Esophagus squamous epithelium (tissue), 5 donors: ENCODE measurements at regions not wholly inside any gene's neighbourhood (a gene's known extent, or its start where the extent isn't known, plus 50 kb on each side); places are given as distances from the start of the nearest gene placed in this dataset.
"Not testable (repeated sequence)": the region's sequence is repeated elsewhere in the genome, so short reads cannot be mapped to it uniquely, and the experiment has no call there.

Experiments
- DNase-seq: peaks from one replicate; lab custom pipeline; 2025; lab: John Stamatoyannopoulos, UW
- H3K27ac ChIP-seq, 4 donors: fragments of 200-600 bp; sonication (generic); one replicate each; pipeline ENCODE4 v1.5.1; 2016 to 2019; ENCODE audit warnings: mild to moderate bottlenecking in 1 of 4
- H3K27me3 ChIP-seq, 4 donors: fragments of 200-600 bp; sonication (generic); 1 replicate in 3 of 4; 2 replicates in 1 of 4; pipeline versions ENCODE4 v1.5.1 to v1.6.0; 2017 to 2021; ENCODE audit warnings: antibody characterized with exemption in 1 of 4
- H3K36me3 ChIP-seq, 3 donors: fragments of 200-600 bp; sonication (generic); one replicate each; pipeline ENCODE4 v1.5.1; 2016 to 2019
- H3K4me1 ChIP-seq, 3 donors: fragments of 200-600 bp; sonication (generic); one replicate each; pipeline ENCODE4 v1.5.1; 2017 to 2019
- H3K4me3 ChIP-seq, 4 donors: fragments of 200-600 bp; sonication (generic); 1 replicate in 3 of 4; 2 replicates in 1 of 4; pipeline ENCODE4 v1.5.1; 2016 to 2019; ENCODE audit warnings: mild to moderate bottlenecking in 2 of 4, moderate library complexity in 1 of 4
- H3K9me3 ChIP-seq, 3 donors: fragments of 200-600 bp; sonication (generic); one replicate each; pipeline ENCODE4 v1.5.1; 2016 to 2019
- POLR2A ChIP-seq, 4 donors: fragments of 450-650 bp; IDR thresholded peaks; one replicate each; pipeline ENCODE4 v1.6.1; 2017; ENCODE audit warnings: antibody characterized with exemption in 4 of 4, mild to moderate bottlenecking in 4 of 4, moderate library complexity in 3 of 4
- WGBS, 2 donors: methylation state at CpG; one replicate each; pipeline ENCODE4 v1.1.5; 2018; 5-methylcytosine and 5-hydroxymethylcytosine counted together
- intact Hi-C: fragments of 100-400 bp; cut with DNase I; formaldehyde crosslinking; loops from one replicate; pipeline ENCODE4 v1.15.0; 2022
- TF ChIP-seq, protein P1 (sequence below), 6 experiments: fragments of 450-650 bp in 4 of 6; fragments of 200-600 bp in 2 of 6; sonication (generic) in 2 of 6; IDR thresholded peaks; one replicate each; pipeline ENCODE4 v1.5.1; 2016 to 2019; ENCODE audit warnings: antibody characterized with exemption in 6 of 6, mild to moderate bottlenecking in 4 of 6, moderate library complexity in 4 of 6
- donor health status: DM: yes; HTN: yes; CAD: no.

- DNase-seq = no peak
- WGBS, 2 donors = 31 to 41% methylated on average over 1 of the region's 1 CpG
Measured at GRCh38 chr3:6671363-6671762, 189.6 kb upstream of the GRM7 start.

GRCh38 chr3:6679510-6679909, 181.4 kb upstream of the GRM7 start:
- 75% methylated on average over 4 of the region's 4 CpGs for WGBS, 2 donors
- intact Hi-C loops = no loop called here

More at GRCh38 chr3:6671363-6671762, 189.6 kb upstream of the GRM7 start:
- Histone ChIP-seq H3K4me3 (no peak overlapping the region), H3K36me3 (no peaks in the 10 kb centered on the region), H3K27ac (no peak overlapping the region), H3K9me3 (peaks cover 0 to 14% (median 0%) of the 10 kb centered on the region in 3 donors), H3K4me1 (no peaks in the 10 kb centered on the region), H3K27me3 (no peaks in the 10 kb centered on the region)
- TF ChIP-seq POLR2A (IDR thresholded peaks at IDR 0.05) = no peak
- TF ChIP-seq, protein P1, sequence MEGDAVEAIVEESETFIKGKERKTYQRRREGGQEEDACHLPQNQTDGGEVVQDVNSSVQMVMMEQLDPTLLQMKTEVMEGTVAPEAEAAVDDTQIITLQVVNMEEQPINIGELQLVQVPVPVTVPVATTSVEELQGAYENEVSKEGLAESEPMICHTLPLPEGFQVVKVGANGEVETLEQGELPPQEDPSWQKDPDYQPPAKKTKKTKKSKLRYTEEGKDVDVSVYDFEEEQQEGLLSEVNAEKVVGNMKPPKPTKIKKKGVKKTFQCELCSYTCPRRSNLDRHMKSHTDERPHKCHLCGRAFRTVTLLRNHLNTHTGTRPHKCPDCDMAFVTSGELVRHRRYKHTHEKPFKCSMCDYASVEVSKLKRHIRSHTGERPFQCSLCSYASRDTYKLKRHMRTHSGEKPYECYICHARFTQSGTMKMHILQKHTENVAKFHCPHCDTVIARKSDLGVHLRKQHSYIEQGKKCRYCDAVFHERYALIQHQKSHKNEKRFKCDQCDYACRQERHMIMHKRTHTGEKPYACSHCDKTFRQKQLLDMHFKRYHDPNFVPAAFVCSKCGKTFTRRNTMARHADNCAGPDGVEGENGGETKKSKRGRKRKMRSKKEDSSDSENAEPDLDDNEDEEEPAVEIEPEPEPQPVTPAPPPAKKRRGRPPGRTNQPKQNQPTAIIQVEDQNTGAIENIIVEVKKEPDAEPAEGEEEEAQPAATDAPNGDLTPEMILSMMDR (IDR thresholded peaks at IDR 0.05) = no peak
- intact Hi-C loops = no loop called here

DNA sequence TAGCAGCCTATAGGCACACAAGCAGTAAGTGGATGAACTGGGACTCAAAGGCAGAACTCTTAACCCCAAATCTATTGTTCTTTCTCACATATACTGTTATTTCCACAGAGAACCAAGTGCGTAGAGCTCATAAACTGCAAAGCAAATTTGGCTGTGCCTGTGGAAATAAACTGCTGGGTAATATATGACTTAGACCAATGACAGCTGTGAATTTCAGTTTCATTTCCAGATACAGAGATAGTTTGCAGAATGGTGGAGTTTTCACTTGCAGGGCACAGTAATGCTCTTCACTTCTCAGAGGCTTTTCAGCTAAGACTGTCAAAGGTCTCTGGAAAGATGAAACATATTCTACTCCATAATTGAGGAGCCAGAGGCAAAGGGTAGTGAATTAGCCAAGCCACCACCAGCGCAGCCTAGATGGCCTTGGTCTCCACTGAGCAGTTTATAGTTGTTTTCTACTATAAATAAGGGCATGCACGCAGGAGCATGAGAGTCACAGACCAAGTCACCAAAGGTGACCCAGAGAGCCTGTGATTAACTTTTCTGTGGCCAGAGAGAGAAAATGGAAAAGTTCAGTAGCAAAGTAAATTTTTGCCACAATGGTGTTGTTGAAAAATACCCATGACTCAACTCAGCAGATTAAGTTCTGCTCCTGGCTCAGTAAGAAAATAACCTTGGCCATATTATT, 180.7 kb upstream of the GRM7 start:
- Histone ChIP-seq H3K9me3 (no peaks in the 10 kb centered on the region), H3K4me3 (no peak overlapping the region), H3K36me3 (no peaks in the 10 kb centered on the region), H3K27me3 (no peaks in the 10 kb centered on the region), H3K27ac (no peak overlapping the region), H3K4me1 (no peaks in the 10 kb centered on the region)
- intact Hi-C loops = no loop called here
- no peak for DNase-seq
- WGBS, 2 donors = 61 to 83% methylated on average over 3 of the region's 3 CpGs
- no peak for TF ChIP-seq POLR2A (IDR thresholded peaks at IDR 0.05)
- TF ChIP-seq, protein P1 (IDR thresholded peaks at IDR 0.05) = no peak

More at GRCh38 chr3:6679510-6679909, 181.4 kb upstream of the GRM7 start:
- no peak for DNase-seq
- TF ChIP-seq POLR2A (IDR thresholded peaks at IDR 0.05) = no peak
- H3K36me3 ChIP-seq = no peaks in the 10 kb centered on the region
- H3K9me3 ChIP-seq = no peaks in the 10 kb centered on the region
- H3K4me1 ChIP-seq = no peaks in the 10 kb centered on the region
- no peaks in the 10 kb centered on the region for H3K27me3 ChIP-seq
- H3K27ac ChIP-seq = no peak overlapping the region
- no peak overlapping the region for H3K4me3 ChIP-seq

DNA sequence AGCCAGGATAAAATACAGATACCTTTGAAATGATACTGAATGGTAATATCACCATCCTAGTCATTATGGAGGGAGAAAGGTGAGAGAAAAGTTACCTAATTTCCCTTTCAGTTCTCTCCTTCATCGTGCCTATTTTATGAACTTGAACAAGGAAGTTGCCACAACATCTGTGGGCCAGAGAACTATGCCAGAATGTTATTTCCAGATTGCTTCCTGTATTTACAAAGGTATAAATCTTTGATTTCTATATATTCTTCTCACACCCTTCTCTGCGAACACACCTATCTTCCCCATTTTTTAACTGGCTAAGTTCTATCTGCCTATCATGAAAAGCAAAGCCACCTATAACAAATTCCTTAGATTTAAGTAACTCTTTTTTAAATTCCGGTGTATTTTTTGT, 163.6 kb upstream of the GRM7 start:
- Histone ChIP-seq H3K36me3 (no peaks in the 10 kb centered on the region), H3K27ac (no peak overlapping the region), H3K4me3 (no peak overlapping the region), H3K9me3 (no peaks in the 10 kb centered on the region), H3K4me1 (no peaks in the 10 kb centered on the region), H3K27me3 (no peaks in the 10 kb centered on the region)
- no peak for TF ChIP-seq POLR2A (IDR thresholded peaks at IDR 0.05)
- TF ChIP-seq, protein P1 (IDR thresholded peaks at IDR 0.05) = no peak
- 63 to 71% methylated on average over 3 of the region's 3 CpGs for WGBS, 2 donors
- intact Hi-C loops = no loop called here
- no peak for DNase-seq

DNA sequence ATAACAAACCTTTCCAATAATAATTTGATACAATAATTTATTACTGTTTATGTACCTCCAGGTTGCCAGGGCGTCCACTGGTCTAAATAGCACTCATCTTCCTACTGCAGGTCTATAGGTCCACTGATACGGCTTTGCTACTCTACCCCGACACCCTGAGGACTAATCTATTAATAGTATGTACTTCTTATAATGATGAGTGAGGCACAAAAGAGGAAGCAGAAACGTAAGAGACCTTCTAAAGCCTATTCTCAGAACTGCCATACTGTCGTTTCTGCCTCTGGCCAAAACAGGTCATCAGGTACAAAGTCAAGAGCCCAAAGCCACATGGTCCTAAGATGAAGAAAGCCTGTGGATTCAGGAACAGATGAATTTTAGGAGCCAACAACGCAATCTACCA, 163.2 kb upstream of the GRM7 start:
- intact Hi-C loops = no loop called here
- WGBS, 2 donors = 75 to 80% methylated on average over 6 of the region's 6 CpGs
- no peak overlapping the region for H3K27ac ChIP-seq

GRCh38 chr3:6704817-6705216, 156.1 kb upstream of the GRM7 start:
- H3K27ac ChIP-seq, H3K9me3 ChIP-seq, H3K36me3 ChIP-seq, DNase-seq, H3K4me3 ChIP-seq, H3K4me1 ChIP-seq, intact Hi-C loops, H3K27me3 ChIP-seq: not testable (repeated sequence)
- 54 to 58% methylated on average over 5 of the region's 5 CpGs for WGBS, 2 donors

More for the DNA sequence above, 163.2 kb upstream of the GRM7 start:
- DNase-seq = no peak
- H3K4me1 ChIP-seq = no peaks in the 10 kb centered on the region
- H3K27me3 ChIP-seq = no peaks in the 10 kb centered on the region
- H3K4me3 ChIP-seq = no peak overlapping the region
- TF ChIP-seq POLR2A (IDR thresholded peaks at IDR 0.05) = no peak
- TF ChIP-seq, protein P1 (IDR thresholded peaks at IDR 0.05) = no peak
- H3K9me3 ChIP-seq = no peaks in the 10 kb centered on the region
- H3K36me3 ChIP-seq = no peaks in the 10 kb centered on the region
